Activated CD4-positive, alpha-beta T cell treated with anti-CD3 and anti-CD28 coated beads for 48 hours (primary cell): ENCODE measurements at regions not wholly inside any gene's neighbourhood (a gene's known extent, or its start where the extent isn't known, plus 50 kb on each side); places are given as distances from the start of the nearest gene placed in this dataset.
"Not testable (repeated sequence)": the region's sequence is repeated elsewhere in the genome, so short reads cannot be mapped to it uniquely, and the experiment has no call there.

Source experiments
- DNase-seq: peaks from one replicate; pipeline ENCODE4 v3.0.0-alpha.2; 2020

DNA sequence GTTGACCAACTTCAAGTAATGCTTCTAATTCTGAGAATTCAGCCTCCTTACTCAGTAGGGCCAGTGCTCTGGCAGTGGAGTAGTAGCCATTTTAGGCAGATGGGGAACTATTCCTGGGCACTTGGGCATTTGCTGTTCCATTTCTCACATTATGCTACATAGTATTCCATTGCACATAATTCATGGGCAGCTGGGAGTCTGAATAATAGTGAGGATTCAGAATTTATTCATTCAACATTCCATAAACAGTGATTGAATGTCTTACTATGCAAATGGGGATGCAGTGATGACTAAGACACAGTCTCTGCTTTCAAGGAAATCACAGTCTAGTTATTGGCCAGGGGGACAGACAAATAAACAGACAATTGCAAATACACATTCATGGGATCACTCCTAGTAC, 301.0 kb upstream of the KCNN2 start:
- DNase-seq = no peak

DNA sequence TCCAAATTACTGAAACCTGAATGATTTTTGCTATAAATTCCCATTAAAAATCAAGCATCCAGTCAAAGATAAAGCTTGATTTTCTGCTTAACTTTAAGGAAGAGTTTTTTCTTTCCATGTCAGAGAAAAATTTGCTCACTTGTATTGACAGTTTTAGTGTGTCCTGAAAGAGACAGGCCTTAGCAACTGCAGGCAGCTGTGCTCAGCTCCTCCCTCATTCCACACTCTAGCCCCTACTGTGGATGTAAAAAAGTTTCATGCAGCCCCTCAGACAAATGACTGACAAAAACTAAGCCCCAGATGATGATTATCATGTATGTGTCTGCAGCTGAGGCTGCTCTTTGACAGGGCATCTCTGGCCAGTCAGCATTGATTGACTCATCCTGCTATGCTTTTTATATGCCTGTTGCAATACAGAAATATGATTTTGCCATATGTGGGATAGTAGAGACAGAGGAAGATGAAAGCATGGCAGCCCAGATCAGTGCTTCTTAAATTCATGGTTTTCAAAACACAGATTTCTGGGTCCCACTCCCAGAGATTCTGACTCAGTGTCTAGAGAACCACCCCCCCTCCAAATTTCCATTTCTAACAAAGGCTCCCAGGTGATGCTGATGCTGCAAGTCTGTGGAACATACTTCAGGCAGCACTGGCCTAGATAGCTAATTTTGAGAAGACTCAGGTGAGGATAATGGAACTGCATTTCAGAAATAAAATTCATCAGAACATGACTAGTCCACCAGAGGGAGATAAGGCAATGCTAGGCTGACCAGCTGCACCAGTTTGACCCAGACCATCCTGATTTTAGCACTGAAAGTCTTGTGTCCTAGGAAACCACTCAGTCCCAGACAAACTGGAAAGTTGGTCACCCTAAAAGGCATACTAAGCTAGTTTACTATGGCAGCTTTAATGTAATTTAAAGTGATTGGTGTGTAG, 298.7 kb upstream of the KCNN2 start:
- DNase-seq = no peak

DNA sequence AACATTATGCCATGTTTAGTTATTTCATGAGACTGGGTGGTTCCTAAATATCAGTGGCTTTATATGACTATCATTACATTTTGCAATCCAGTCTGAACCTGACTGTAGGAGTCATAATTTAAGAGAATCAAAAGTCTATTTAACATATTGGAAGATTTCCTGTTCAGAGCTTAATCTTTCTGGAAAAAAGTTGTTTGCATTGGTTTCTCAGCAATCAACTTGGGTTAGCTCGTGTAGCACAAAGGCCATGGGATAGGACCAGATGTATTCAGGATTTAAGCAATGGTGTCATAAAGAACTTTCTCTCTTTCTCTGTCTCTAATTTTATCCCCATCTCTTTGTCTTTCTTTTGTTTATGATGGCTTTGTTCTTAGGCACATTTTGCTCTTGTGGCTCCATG, 296.0 kb upstream of the KCNN2 start:
- DNase-seq = no peak

GRCh38 chr5:114070093-114070722, 291.7 kb upstream of the KCNN2 start:
- DNase-seq = no peak

DNA sequence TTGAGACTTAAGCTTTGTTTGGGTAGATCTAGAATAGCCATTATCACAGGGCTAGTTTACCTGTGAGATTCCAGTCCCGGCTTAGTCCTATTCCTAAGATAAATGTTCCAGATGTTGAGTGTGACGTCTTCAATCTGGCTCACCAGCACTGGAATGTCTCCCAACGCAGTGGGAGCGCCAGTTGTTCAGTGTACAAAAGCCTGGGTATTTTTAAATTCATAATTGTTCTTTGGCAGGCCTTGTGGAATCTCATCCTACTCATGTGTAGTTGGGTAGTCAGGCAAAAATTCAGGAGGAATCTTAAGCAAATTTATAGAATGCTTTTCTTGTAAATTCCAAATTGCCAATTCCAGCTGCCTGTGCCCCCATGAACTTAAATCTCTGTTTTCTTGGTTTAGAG, 272.6 kb upstream of the KCNN2 start:
- DNase-seq = no peak

DNA sequence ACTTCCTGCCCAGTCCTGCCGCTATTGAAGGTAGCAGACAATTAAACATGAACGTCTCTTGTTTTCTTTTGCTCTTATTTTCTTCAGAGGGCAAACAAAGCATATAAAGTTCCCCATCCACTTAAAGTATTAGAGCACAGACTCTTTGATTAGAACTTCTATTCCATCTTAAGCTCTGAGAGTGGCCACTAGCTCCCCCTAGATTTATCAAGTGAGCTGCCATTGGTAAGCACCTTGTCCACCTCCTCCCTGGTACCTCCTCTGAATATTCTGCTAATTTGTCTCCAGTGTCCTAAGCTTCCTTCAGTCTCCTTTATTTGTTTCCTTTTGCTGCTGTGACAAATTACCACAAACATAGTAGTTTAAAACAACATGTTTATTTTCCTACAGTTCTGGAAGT, 264.3 kb upstream of the KCNN2 start:
- no peak for DNase-seq

DNA sequence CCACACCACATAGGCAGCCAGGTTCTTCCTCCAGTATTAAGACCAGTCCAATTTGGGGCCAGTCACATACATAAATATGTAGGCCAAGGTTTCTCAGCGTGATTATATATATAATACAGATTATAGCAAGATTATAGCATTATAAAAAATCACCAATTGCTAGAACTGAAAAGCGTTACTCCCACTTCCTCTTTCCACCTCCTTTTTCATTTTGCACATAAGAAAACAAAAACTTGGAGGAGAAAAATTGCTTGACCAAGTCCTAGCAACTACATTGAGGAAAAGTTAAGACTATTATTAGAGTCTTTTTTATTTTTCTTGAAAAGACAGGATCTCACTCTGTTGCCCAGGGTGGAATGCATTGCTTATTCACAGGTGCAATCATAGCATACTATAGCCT, 262.7 kb upstream of the KCNN2 start:
- no peak for DNase-seq

DNA sequence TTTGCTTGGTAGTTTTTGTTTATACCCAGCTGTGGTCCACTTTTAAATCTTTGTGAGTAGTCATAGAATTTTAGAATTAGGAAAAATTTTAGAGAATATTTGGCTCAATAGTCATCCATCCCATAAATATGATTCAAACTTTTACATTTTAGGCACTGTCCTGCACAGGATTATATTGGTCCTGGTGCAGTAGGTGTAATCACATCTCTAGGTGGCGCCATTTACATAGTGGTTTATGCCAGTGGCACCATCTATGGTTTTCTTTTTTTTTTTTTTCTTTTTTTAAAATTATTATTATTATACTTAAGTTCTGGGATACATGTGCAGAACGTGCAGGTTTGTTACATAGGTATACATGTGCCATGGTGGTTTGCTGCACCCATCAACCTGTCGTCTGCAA, 260.7 kb upstream of the KCNN2 start:
- no peak for DNase-seq

- DNase-seq = no peak
Measured at GRCh38 chr5:114113604-114114003, 248.3 kb upstream of the KCNN2 start.

- no peak for DNase-seq
Measured at GRCh38 chr5:114116981-114117380, 244.9 kb upstream of the KCNN2 start.

- no peak for DNase-seq
Measured at GRCh38 chr5:114118511-114118910, 243.4 kb upstream of the KCNN2 start.

- DNase-seq = no peak
Measured at GRCh38 chr5:114120166-114120565, 241.7 kb upstream of the KCNN2 start.

DNA sequence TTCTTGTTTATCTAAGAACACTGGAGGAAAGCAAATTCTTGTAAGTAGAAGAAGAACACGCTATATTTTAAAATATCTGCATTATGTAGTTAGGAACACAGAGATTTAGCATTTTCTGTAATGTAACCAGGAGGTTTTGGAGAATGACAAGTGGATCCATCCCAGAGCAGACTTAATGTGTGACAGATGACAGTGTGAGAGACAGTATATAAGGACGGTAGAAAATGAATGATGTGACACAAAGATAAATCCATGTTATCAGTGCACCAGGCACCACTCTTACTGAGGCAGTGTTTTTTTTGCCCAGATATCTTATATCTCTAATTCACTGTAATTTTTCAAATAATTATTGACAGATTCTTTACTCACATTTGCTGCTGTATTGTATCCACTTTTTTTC, 239.0 kb upstream of the KCNN2 start:
- DNase-seq = no peak

DNA sequence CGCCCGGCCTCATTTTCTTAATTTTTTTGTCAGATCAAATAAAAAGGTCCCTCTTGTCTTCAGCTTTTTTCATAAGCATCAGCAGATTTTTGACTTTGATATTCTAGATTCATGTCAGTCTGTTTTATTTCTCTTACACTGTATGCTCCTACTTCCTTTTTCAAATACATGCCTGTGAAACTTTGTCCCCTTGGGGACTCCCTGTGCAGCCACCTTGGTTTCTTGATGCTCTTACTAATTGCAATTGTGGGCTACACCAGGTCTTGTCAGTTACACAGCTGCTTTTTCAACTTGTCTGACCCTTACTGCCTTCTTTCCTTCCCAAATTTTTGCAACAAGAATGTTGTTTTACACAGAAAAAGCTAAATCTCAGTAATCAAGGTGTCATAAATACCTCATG, 238.2 kb upstream of the KCNN2 start:
- DNase-seq = no peak

DNA sequence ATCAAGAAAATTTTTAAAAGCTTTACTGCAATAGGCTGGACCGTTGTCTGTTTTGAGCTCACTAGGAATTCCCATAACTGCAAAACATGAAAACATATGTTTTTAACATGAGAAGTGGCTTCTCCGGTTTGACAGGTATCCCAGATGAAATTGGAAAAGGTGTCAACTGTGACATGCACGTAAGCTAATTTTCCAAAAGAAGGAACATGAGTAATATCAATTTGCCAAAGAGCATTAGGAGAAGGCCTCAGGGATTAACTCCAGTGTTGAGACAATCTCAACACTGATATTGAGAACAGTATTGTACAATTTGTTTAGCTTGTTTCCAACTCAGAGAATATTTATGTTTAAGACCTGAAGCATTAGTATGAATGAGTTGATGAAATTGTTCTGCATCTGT, 215.5 kb upstream of the KCNN2 start:
- DNase-seq = no peak

DNA sequence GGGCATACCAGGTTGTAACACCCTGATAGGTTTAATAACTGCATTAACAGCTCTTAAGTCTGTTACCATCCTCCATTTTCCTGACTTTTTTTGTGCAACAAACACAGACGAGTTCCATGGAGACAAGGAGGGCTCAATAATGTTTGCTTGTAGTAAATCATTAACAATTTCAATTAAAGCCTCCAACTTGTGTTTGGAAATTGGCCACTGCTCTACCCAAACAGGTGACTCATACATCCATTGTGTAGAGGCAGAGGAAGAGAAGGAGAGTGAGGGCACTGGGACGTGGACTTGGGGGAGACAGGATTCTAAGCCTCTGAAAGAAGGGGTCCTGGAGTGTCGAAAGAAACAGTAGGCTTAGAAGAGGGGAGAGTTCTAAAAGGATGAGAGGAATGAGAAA, 213.6 kb upstream of the KCNN2 start:
- no peak for DNase-seq

GRCh38 chr5:114148728-114149127, 213.1 kb upstream of the KCNN2 start:
- DNase-seq = not testable (repeated sequence)

DNA sequence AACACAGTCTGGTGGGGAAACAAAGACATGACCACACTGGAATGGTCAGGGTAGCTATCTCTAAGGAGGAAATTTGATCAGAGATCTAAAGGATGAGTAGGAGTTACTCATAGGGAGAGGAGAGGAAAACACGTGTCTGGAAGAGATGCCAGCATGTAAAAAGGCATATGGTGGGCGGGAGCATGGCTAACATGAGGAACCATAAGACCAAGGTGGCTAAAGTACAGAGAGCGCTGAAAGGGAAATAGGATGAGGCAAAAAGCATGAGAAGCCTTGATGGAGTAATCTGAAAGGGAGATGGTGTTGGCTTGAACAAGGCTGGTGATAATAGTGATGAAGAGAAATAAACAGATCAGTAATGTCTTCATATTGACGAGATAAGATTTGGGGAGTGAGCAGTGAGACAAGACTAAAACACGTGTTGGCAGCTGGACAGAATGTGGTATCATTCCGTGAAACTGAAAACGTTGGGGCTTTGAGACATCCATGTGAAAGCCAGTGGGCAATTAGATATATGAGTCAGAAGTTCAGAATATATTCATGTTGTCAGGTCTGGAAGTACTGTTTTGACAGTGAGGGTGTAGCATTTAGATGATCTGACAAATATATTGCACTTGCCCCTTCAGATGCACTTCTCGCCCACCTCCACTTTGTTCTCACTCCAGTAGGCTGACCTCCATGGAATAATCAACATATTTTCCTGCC, 209.1 kb upstream of the KCNN2 start:
- no peak for DNase-seq

- no peak for DNase-seq
Measured at GRCh38 chr5:114153392-114153791, 208.5 kb upstream of the KCNN2 start.

GRCh38 chr5:114153833-114154232, 208.0 kb upstream of the KCNN2 start:
- DNase-seq = no peak

DNA sequence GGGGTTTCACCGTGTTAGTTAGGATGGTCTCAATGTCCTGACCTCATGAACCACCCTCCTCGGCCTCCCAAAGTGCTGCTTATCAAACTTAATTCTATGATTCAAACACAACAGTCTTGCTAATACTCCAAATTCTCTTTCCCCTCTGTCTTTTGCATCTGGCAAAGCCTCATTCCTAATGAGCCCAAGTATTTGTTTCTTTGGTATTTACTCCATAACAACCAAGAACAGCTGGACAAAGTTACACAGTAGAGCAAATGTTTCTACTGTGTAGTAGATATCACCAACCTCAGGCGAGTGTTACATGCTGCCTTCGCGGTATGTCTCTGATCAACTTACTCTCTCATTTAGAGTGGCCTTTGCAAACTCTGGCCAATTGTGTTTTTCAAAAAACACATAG, 195.8 kb upstream of the KCNN2 start:
- no peak for DNase-seq

GRCh38 chr5:114174131-114174530, 187.7 kb upstream of the KCNN2 start:
- no peak for DNase-seq

- DNase-seq = no peak
Measured at GRCh38 chr5:114174837-114175236, 187.0 kb upstream of the KCNN2 start.

GRCh38 chr5:114176356-114176755, 185.5 kb upstream of the KCNN2 start:
- no peak for DNase-seq
